K562 (cell line): ENCODE measurements at regions not wholly inside any gene's neighbourhood (a gene's known extent, or its start where the extent isn't known, plus 50 kb on each side); places are given as distances from the start of the nearest gene placed in this dataset.

ENCODE experiments used
- ATAC-seq: fragments of 200-7000 bp; cut with Tn5 transposase; 3 replicates; pipeline ENCODE4 v1.9.1; 2020; ENCODE audit warnings: moderate library complexity
- BruUV-seq: library from RNA; stranded (reverse); fragments of 400-500 nt; replicated peaks from 2 replicates; lab custom pipeline; 2021; lab: Mats Ljungman, UMichigan
- CTCF ChIA-PET: fragments of 300-600 bp; formaldehyde crosslinking; extraction: SDS; loops from one replicate; lab custom pipeline; 2021; ENCODE audit warnings: low intra/inter-chr PET ratio; lab: Yijun Ruan, JAX
- POLR2A ChIA-PET: fragments of 300-600, 350-650 bp; sonication (Branson Sonifier 250); formaldehyde crosslinking; extraction: SDS; loops from one replicate; lab custom pipeline; 2021; ENCODE audit warnings: antibody characterized with exemption, inconsistent platforms; lab: Yijun Ruan, JAX
- DNase-seq, 4 experiments: peaks; one replicate each; pipeline versions ENCODE4 v3.0.0 to v3.0.0-alpha.2; 2011 to 2018; ENCODE audit warnings: low spot score in 3 of 4, mixed read lengths in 3 of 4; ENCODE audit errors: extremely low read depth in 1 of 4
- FAIRE-seq: peaks from 2 replicates; lab custom pipeline; 2011; peaks lifted over from hg19 to GRCh38; lab: Jason Lieb, UNC
- H2AFZ ChIP-seq: 2 replicates; pipeline ENCODE4 v1.6.0; 2011; ENCODE audit warnings: low read depth, low read length, control low read depth, inconsistent platforms
- H3K27ac ChIP-seq: fragments of 200-600 bp; 3 replicates; pipeline ENCODE4 v1.8.0; 2011; ENCODE audit warnings: low read depth, mild to moderate bottlenecking, control low read depth, inconsistent platforms, low read length, moderate library complexity, mixed read lengths; ENCODE audit errors: extremely low read depth
- H3K27me3 ChIP-seq, 2 experiments: fragments of 300-600 bp in 1 of 2; 2 replicates in 1 of 2; 3 replicates in 1 of 2; pipeline versions ENCODE4 v1.6.0 to v1.8.0; 2011; ENCODE audit warnings: inconsistent platforms in 2 of 2, low read length in 2 of 2, mild to moderate bottlenecking in 1 of 2, mixed read lengths in 1 of 2, moderate library complexity in 1 of 2; ENCODE audit not compliant: control insufficient read depth in 2 of 2, insufficient read depth in 2 of 2
- H3K36me3 ChIP-seq: fragments of 300-600 bp; 3 replicates; pipeline ENCODE4 v1.8.0; 2011; ENCODE audit warnings: mild to moderate bottlenecking, low read length, inconsistent platforms; ENCODE audit not compliant: control insufficient read depth, insufficient read depth
- H3K4me1 ChIP-seq, 2 experiments: fragments of 200-600 bp in 1 of 2; replicated peaks in 1 of 2; 2 replicates in 1 of 2; 3 replicates in 1 of 2; pipeline versions ENCODE4 v1.5.1 to v1.8.0; 2011; ENCODE audit warnings: inconsistent platforms in 2 of 2, low read length in 2 of 2, mild to moderate bottlenecking in 1 of 2, mixed read lengths in 1 of 2, moderate library complexity in 1 of 2; ENCODE audit not compliant: control insufficient read depth in 2 of 2, insufficient read depth in 2 of 2
- H3K4me2 ChIP-seq: 2 replicates; pipeline ENCODE4 v1.6.1; 2011; ENCODE audit warnings: low read length, control low read depth, inconsistent platforms, mixed read lengths; ENCODE audit not compliant: insufficient read depth
- H3K4me3 ChIP-seq: fragments of 200-600 bp; sonication (generic), shearing (Covaris generic); 2 replicates; pipeline ENCODE4 v1.5.1; 2016; ENCODE audit warnings: control low read depth, inconsistent platforms
- H3K79me2 ChIP-seq: fragments of 200-600 bp; 3 replicates; pipeline ENCODE4 v1.8.0; 2011; ENCODE audit warnings: low read length, inconsistent platforms; ENCODE audit not compliant: control insufficient read depth, insufficient read depth
- H3K9ac ChIP-seq, 2 experiments: 2 replicates each; pipeline versions ENCODE4 v1.6.0 to v1.6.1; 2011; ENCODE audit warnings: low read depth in 2 of 2, low read length in 2 of 2, control low read depth in 1 of 2, inconsistent platforms in 1 of 2, mild to moderate bottlenecking in 1 of 2, mixed read lengths in 1 of 2; ENCODE audit not compliant: insufficient read depth in 1 of 2
- H3K9me1 ChIP-seq: one replicate; pipeline ENCODE4 v1.6.0; 2011; ENCODE audit warnings: inconsistent platforms, mild to moderate bottlenecking, low read length, moderate library complexity; ENCODE audit not compliant: control insufficient read depth, insufficient read depth
- H3K9me3 ChIP-seq: replicated peaks from 2 replicates; pipeline ENCODE4 v1.5.1; 2011; ENCODE audit warnings: low read depth, low read length, inconsistent platforms; ENCODE audit not compliant: control insufficient read depth, insufficient read depth
- H4K20me1 ChIP-seq: replicated peaks from 2 replicates; pipeline ENCODE4 v1.6.1; 2011; ENCODE audit warnings: low read length, inconsistent platforms, mixed read lengths; ENCODE audit not compliant: control insufficient read depth, insufficient read depth
- CBFA2T3 ChIP-seq: fragments of 450-650 bp; IDR thresholded peaks from 2 replicates; pipeline ENCODE4 v1.6.1; 2017
- CHD1 ChIP-seq: fragments of 200-600 bp; sonication (generic); IDR thresholded peaks from one replicate; pipeline ENCODE4 v1.6.1; 2012; ENCODE audit warnings: mild to moderate bottlenecking, moderate library complexity, low read length, inconsistent platforms
- EHMT2 ChIP-seq: fragments of 450-650 bp; IDR thresholded peaks from 2 replicates; pipeline ENCODE4 v1.6.1; 2018; ENCODE audit warnings: antibody characterized with exemption
- HDAC1 ChIP-seq, 2 experiments: fragments of 450-650 bp; IDR thresholded peaks; 2 replicates each; pipeline ENCODE4 v1.6.1; 2016 to 2017; ENCODE audit warnings: inconsistent platforms in 1 of 2, mild to moderate bottlenecking in 1 of 2, moderate library complexity in 1 of 2
- HDAC2 ChIP-seq: fragments of 450-650 bp; IDR thresholded peaks from 2 replicates; pipeline ENCODE4 v1.6.1; 2016; ENCODE audit warnings: mild to moderate bottlenecking
- HDAC8 ChIP-seq: fragments of 450-650 bp; IDR thresholded peaks from 2 replicates; pipeline ENCODE4 v1.6.1; 2016; ENCODE audit warnings: mild to moderate bottlenecking, missing genetic modification characterization, moderate library complexity, missing compliant biosample characterization
- IRF9 ChIP-seq: fragments of 450-650 bp; IDR thresholded peaks from 2 replicates; pipeline ENCODE4 v1.6.1; 2016; ENCODE audit warnings: missing biosample characterization, missing genetic modification characterization
- KDM1A ChIP-seq, 2 experiments: fragments of 450-650 bp; IDR thresholded peaks; 2 replicates each; pipeline ENCODE4 v1.6.1; 2016; ENCODE audit warnings: mild to moderate bottlenecking in 2 of 2
- KLF16 ChIP-seq: IDR thresholded peaks from 2 replicates; pipeline ENCODE4 v1.6.1; 2016; ENCODE audit warnings: antibody characterized with exemption
- MEF2A ChIP-seq: IDR thresholded peaks from 2 replicates; pipeline ENCODE4 v1.6.1; 2011; ENCODE audit warnings: low read depth, mild to moderate bottlenecking, low read length, moderate library complexity; ENCODE audit not compliant: control insufficient read depth
- MEIS2 ChIP-seq: fragments of 450-650 bp; IDR thresholded peaks from 2 replicates; pipeline ENCODE4 v1.6.1; 2014; ENCODE audit warnings: mild to moderate bottlenecking; ENCODE audit not compliant: partially characterized antibody
- NEUROD1 ChIP-seq: fragments of 150-350 bp; IDR thresholded peaks from 2 replicates; pipeline ENCODE4 v1.6.1; 2014; ENCODE audit warnings: borderline replicate concordance, low read length, low read depth; ENCODE audit not compliant: partially characterized antibody
- POLR3A ChIP-seq: IDR thresholded peaks from 2 replicates; pipeline ENCODE4 v1.6.1; 2011; ENCODE audit warnings: borderline replicate concordance, mild to moderate bottlenecking, moderate library complexity; ENCODE audit not compliant: insufficient read length, insufficient read depth; ENCODE audit errors: extremely low read depth
- PPARD ChIP-seq: fragments of 250-450 bp; sonication (Bioruptor Pico); IDR thresholded peaks from 2 replicates; pipeline ENCODE4 v1.8.0; 2022; ENCODE audit warnings: inconsistent platforms, mild to moderate bottlenecking, moderate library complexity
- RCOR1 ChIP-seq, 2 experiments: IDR thresholded peaks; 2 replicates each; pipeline ENCODE4 v1.6.1; 2012; ENCODE audit warnings: low read depth in 2 of 2, low read length in 2 of 2, borderline replicate concordance in 1 of 2, improper control_type of control experiment in 1 of 2
- TBL1XR1 ChIP-seq, 2 experiments: IDR thresholded peaks; 2 replicates each; pipeline ENCODE4 v1.6.1; 2012; ENCODE audit warnings: improper control_type of control experiment in 2 of 2, low read length in 2 of 2, mild to moderate bottlenecking in 1 of 2
- TEAD4 ChIP-seq, 2 experiments: sonication (generic) in 1 of 2; formaldehyde crosslinking in 1 of 2; IDR thresholded peaks; 2 replicates each; pipeline versions ENCODE4 v1.6.1 to v1.8.0; 2012 to 2022; ENCODE audit warnings: borderline replicate concordance in 1 of 2, inconsistent platforms in 1 of 2, low read length in 1 of 2, mild to moderate bottlenecking in 1 of 2, missing genetic modification reagents in 1 of 2
- ZNF224 ChIP-seq: sonication (generic); formaldehyde crosslinking; IDR thresholded peaks from 2 replicates; pipeline ENCODE4 v1.8.0; 2022; ENCODE audit warnings: mild to moderate bottlenecking, missing genetic modification reagents
- ZNF79 ChIP-seq: fragments of 250-450 bp; sonication (Bioruptor Pico); IDR thresholded peaks from 2 replicates; pipeline ENCODE4 v1.4.0; 2020; ENCODE audit warnings: low read depth, mild to moderate bottlenecking, moderate library complexity
- WGBS: fragments of 100-300 bp; shearing (Covaris generic); methylation state at CpG from one replicate; pipeline ENCODE4 v1.1.6; 2016; ENCODE audit warnings: low coverage, mixed read lengths; ENCODE audit not compliant: insufficient coverage; ENCODE audit errors: missing lambda C conversion rate; 5-methylcytosine and 5-hydroxymethylcytosine counted together
- in situ Hi-C: fragments of 300-500 bp; cut with MboI; formaldehyde crosslinking; loops from 4 replicates; pipeline ENCODE4 v1.15.0; 2018; ENCODE audit warnings: inconsistent platforms, mixed read lengths
- intact Hi-C: fragments of 100-400 bp; cut with micrococcal nuclease; formaldehyde crosslinking; loops from 2 replicates; pipeline ENCODE4 v1.14.2; 2022

DNA sequence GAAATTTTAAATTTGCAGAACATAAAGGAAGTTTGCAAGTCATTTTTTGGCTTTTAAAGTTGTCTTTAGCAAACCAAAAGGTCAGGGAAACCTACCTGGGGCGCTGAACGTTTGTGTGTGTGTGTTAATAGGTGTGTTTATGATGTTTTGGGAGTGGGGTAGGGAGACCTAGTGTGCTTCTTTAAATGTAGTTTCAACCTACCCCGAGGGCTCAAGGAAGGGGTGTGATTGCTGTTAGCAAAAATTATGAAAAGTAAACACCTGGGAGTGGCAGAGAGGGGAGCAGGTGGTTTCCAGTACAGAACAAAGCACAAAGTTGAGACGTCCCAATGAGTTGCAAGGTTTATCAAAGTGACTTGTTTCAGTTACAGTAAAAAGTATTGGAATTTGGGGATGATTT, 58.7 kb upstream of the WDR26 start (continued):
- no peak for TF ChIP-seq MEIS2
- no peak for TF ChIP-seq HDAC8 (tag)
- TF ChIP-seq IRF9 (tag), result no peak
- no peak for TF ChIP-seq EHMT2
- no peak for TF ChIP-seq MEF2A
- no peak for TF ChIP-seq PPARD (CRISPR knock-in tag)
- no peak for TF ChIP-seq ZNF79

GRCh38 chr1:224494343-224494742, 59.7 kb upstream of the WDR26 start:
- no peak for FAIRE-seq
- no TSS peak for BruUV-seq
- in situ Hi-C loops, result no loop called here
- ChIA-PET CTCF (no interaction called here), POLR2A (no interaction called here)
- no peak overlapping the region for H2AFZ ChIP-seq
- H3K9ac ChIP-seq, result no peak overlapping the region
- WGBS, result 0% methylated on average over 2 of the region's 2 CpGs
- peaks cover 6% of the 10 kb centered on the region for H3K9me3 ChIP-seq
- ATAC-seq, result no peak
- H3K4me2 ChIP-seq, result no peak overlapping the region
- H3K27ac ChIP-seq, result no peak overlapping the region
- no peaks in the 10 kb centered on the region for H3K36me3 ChIP-seq
- H3K4me3 ChIP-seq, result no peak overlapping the region
- TF ChIP-seq NEUROD1, result no peak
- TF ChIP-seq TBL1XR1 (IDR thresholded peaks at IDR 0.05; ENCODE audit: low read length in 2 of 2), result no peak
- TF ChIP-seq HDAC2, result 0 out of 2 replicates have a peak, but pooled peaks have one; percentile 32
- TF ChIP-seq ZNF224, result no peak
- peak in 1 of 2 experiments; percentile 41; a peak in 1 of 4 replicates for TF ChIP-seq HDAC1 (IDR thresholded peaks at IDR 0.05)
- no peak for TF ChIP-seq POLR3A
- TF ChIP-seq RCOR1 (IDR thresholded peaks at IDR 0.05; ENCODE audit: borderline replicate concordance in 1 of 2, low read depth in 2 of 2, low read length in 2 of 2), result peak; percentile 46 to 79; a peak in 3 of 4 replicates
- TF ChIP-seq KLF16, result no peak
- TF ChIP-seq TEAD4 (IDR thresholded peaks at IDR 0.05; ENCODE audit: low read length), result 0 out of 2 replicates have a peak, but pooled peaks have one; percentile 47
- no peak for TF ChIP-seq TEAD4 (CRISPR knock-in tag; IDR thresholded peaks at IDR 0.05; ENCODE audit: borderline replicate concordance)
- TF ChIP-seq KDM1A (IDR thresholded peaks at IDR 0.05), result peak; percentile 89 to 92
- TF ChIP-seq CHD1, result no peak
- TF ChIP-seq CBFA2T3, result peak; percentile 66
- peaks cover 6 to 16% of the 10 kb centered on the region in 2 experiments; a peak in 2 of 5 replicates for H3K27me3 ChIP-seq
- no peaks in the 10 kb centered on the region for H3K79me2 ChIP-seq
- no peak for DNase-seq
- no peaks in the 10 kb centered on the region for H4K20me1 ChIP-seq
- intact Hi-C loops, result no loop called here
- H3K4me1 ChIP-seq, result peaks cover 8 to 11% of the 10 kb centered on the region in 2 experiments
- H3K9me1 ChIP-seq, result no peaks in the 10 kb centered on the region
